ENCODE measurements at regions not wholly inside any gene's neighbourhood (a gene's known extent, or its start where the extent isn't known, plus 50 kb on each side); places are given as distances from the start of the nearest gene placed in this dataset.

DNA sequence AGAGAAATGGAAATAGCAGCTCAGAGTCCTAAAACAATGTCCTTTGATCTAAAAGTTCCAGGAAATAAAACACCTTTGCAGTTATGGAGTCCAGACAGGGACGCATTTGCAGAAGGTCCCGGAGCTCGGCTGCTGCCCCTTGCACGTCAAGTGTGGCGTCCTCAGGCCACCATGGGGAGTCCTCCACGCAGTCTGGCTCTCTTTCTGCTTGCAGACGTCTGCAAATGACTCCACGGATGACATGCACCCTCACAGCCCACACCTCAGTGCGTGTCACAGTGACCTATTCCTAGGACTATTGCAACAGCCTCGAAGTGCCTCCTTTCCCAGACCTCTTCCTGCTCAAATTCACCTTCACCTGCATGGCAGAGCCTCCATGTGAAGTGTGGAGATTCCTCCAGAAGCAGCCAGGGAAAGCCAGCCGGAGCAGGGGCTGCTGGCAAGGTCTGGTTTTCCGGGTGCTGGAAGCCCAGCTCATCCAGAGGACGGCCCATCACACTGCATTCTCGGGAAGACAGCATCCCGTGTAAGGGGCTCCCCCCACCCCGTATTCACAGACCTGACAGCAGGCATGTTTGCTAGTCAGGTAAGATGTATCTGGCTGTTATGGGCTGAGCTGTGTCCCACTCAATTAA, 137.7 kb downstream of the ASB1 start:
- no peaks in the 10 kb centered on the region for H3K9me2 ChIP-seq
- H4K20me1 ChIP-seq (ENCODE audit: insufficient read depth), result no peaks in the 10 kb centered on the region
- 52% methylated on average over 16 of the region's 16 CpGs for WGBS (ENCODE audit: low lambda C conversion rate)
- TF ChIP-seq NFIC (IDR thresholded peaks at IDR 0.05; ENCODE audit: borderline replicate concordance) (no peak), FOXJ3 (CRISPR knock-in tag; IDR thresholded peaks at IDR 0.05) (no peak), EZH2phosphoT487 (IDR thresholded peaks at IDR 0.05; ENCODE audit: borderline replicate concordance, low read depth) (no peak), GABPA (IDR thresholded peaks at IDR 0.05; ENCODE audit: low read depth) (no peak), YY1 (IDR thresholded peaks at IDR 0.05; ENCODE audit: low read depth) (no peak), SIN3A (IDR thresholded peaks at IDR 0.05; ENCODE audit: borderline replicate concordance, low read depth, low read length) (no peak), RAD21 (IDR thresholded peaks at IDR 0.05; ENCODE audit: low read length) (no peak), FOSL2 (IDR thresholded peaks at IDR 0.05; ENCODE audit: borderline replicate concordance, low read depth) (no peak), GATA2 (CRISPR knock-in tag; IDR thresholded peaks at IDR 0.05) (no peak)
- TF ChIP-seq, protein P1, sequence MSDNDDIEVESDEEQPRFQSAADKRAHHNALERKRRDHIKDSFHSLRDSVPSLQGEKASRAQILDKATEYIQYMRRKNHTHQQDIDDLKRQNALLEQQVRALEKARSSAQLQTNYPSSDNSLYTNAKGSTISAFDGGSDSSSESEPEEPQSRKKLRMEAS (IDR thresholded peaks at IDR 0.05; ENCODE audit: low read depth), result no peak
- TF ChIP-seq, protein P2, sequence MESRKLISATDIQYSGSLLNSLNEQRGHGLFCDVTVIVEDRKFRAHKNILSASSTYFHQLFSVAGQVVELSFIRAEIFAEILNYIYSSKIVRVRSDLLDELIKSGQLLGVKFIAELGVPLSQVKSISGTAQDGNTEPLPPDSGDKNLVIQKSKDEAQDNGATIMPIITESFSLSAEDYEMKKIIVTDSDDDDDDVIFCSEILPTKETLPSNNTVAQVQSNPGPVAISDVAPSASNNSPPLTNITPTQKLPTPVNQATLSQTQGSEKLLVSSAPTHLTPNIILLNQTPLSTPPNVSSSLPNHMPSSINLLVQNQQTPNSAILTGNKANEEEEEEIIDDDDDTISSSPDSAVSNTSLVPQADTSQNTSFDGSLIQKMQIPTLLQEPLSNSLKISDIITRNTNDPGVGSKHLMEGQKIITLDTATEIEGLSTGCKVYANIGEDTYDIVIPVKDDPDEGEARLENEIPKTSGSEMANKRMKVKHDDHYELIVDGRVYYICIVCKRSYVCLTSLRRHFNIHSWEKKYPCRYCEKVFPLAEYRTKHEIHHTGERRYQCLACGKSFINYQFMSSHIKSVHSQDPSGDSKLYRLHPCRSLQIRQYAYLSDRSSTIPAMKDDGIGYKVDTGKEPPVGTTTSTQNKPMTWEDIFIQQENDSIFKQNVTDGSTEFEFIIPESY (IDR thresholded peaks at IDR 0.05; ENCODE audit: borderline replicate concordance, low read depth), result no peak
- TF ChIP-seq, protein P3, sequence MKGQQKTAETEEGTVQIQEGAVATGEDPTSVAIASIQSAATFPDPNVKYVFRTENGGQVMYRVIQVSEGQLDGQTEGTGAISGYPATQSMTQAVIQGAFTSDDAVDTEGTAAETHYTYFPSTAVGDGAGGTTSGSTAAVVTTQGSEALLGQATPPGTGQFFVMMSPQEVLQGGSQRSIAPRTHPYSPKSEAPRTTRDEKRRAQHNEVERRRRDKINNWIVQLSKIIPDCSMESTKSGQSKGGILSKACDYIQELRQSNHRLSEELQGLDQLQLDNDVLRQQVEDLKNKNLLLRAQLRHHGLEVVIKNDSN (IDR thresholded peaks at IDR 0.05; ENCODE audit: borderline replicate concordance, low read depth), result no peak
- TF ChIP-seq, protein P4, sequence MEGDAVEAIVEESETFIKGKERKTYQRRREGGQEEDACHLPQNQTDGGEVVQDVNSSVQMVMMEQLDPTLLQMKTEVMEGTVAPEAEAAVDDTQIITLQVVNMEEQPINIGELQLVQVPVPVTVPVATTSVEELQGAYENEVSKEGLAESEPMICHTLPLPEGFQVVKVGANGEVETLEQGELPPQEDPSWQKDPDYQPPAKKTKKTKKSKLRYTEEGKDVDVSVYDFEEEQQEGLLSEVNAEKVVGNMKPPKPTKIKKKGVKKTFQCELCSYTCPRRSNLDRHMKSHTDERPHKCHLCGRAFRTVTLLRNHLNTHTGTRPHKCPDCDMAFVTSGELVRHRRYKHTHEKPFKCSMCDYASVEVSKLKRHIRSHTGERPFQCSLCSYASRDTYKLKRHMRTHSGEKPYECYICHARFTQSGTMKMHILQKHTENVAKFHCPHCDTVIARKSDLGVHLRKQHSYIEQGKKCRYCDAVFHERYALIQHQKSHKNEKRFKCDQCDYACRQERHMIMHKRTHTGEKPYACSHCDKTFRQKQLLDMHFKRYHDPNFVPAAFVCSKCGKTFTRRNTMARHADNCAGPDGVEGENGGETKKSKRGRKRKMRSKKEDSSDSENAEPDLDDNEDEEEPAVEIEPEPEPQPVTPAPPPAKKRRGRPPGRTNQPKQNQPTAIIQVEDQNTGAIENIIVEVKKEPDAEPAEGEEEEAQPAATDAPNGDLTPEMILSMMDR (IDR thresholded peaks at IDR 0.05), result no peak
- TF ChIP-seq, protein P5, sequence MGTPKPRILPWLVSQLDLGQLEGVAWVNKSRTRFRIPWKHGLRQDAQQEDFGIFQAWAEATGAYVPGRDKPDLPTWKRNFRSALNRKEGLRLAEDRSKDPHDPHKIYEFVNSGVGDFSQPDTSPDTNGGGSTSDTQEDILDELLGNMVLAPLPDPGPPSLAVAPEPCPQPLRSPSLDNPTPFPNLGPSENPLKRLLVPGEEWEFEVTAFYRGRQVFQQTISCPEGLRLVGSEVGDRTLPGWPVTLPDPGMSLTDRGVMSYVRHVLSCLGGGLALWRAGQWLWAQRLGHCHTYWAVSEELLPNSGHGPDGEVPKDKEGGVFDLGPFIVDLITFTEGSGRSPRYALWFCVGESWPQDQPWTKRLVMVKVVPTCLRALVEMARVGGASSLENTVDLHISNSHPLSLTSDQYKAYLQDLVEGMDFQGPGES (IDR thresholded peaks at IDR 0.05; ENCODE audit: low read depth, low read length), result no peak
- TF ChIP-seq, protein P6, sequence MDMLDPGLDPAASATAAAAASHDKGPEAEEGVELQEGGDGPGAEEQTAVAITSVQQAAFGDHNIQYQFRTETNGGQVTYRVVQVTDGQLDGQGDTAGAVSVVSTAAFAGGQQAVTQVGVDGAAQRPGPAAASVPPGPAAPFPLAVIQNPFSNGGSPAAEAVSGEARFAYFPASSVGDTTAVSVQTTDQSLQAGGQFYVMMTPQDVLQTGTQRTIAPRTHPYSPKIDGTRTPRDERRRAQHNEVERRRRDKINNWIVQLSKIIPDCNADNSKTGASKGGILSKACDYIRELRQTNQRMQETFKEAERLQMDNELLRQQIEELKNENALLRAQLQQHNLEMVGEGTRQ (IDR thresholded peaks at IDR 0.05; ENCODE audit: borderline replicate concordance, low read depth, low read length), result no peak
- H3K4me2 ChIP-seq, result no peak overlapping the region
- ChIA-PET CTCF (no interaction called here), POLR2A (no interaction called here)
- H3K27me3 ChIP-seq (ENCODE audit: insufficient read depth), result no peaks in the 10 kb centered on the region
- H3K9me3 ChIP-seq, result no peaks in the 10 kb centered on the region
- no peak overlapping the region for H3K9ac ChIP-seq
- no peaks in the 10 kb centered on the region for H3K36me3 ChIP-seq (replicated peaks in 1 of 2; ENCODE audit: control insufficient read depth in 1 of 2, insufficient read depth in 2 of 2, low read length in 1 of 2)
- no peak overlapping the region for H3K27ac ChIP-seq (ENCODE audit: low read depth in 2 of 2, low read length in 1 of 2)
- H3K79me2 ChIP-seq (ENCODE audit: insufficient read depth), result no peaks in the 10 kb centered on the region
- H2AFZ ChIP-seq (ENCODE audit: low read depth), result no peak overlapping the region
- no peak for DNase-seq
- no peaks in the 10 kb centered on the region; a peak in 1 of 4 replicates for H3K4me1 ChIP-seq (ENCODE audit: control insufficient read depth in 1 of 2, insufficient read depth in 2 of 2, low read depth in 1 of 2, low read length in 1 of 2)
- no peaks in the 10 kb centered on the region for H3F3A ChIP-seq (replicated peaks; ENCODE audit: insufficient read depth)
- H3K4me3 ChIP-seq (ENCODE audit: low read depth in 2 of 2, low read length in 1 of 2), result no peak overlapping the region

All from SK-N-SH (cell line).